HL-60 (cell line): ENCODE measurements at regions not wholly inside any gene's neighbourhood (a gene's known extent, or its start where the extent isn't known, plus 50 kb on each side); places are given as distances from the start of the nearest gene placed in this dataset.

ENCODE experiments used
- DNase-seq, 2 experiments: peaks; one replicate each; pipeline ENCODE4 v3.0.0-alpha.2; 2010 to 2020; ENCODE audit warnings: low read depth in 1 of 2, low spot score in 1 of 2
- H3K27ac ChIP-seq: fragments of 250-450 bp; sonication (Bioruptor Pico); replicated peaks from 2 replicates; pipeline ENCODE4 v1.5.1; 2020; ENCODE audit warnings: mild to moderate bottlenecking, moderate library complexity
- H3K27me3 ChIP-seq: fragments of 250-450 bp; sonication (Bioruptor Pico); 2 replicates; pipeline ENCODE4 v1.5.1; 2021; ENCODE audit warnings: mild to moderate bottlenecking, moderate library complexity; ENCODE audit not compliant: insufficient read depth, poor library complexity, severe bottlenecking
- H3K4me3 ChIP-seq: replicated peaks from 2 replicates; pipeline ENCODE4 v1.5.1; 2011; ENCODE audit warnings: mild to moderate bottlenecking, control low read depth, low read length; ENCODE audit not compliant: insufficient read depth
- CTCF ChIP-seq: IDR thresholded peaks from one replicate; pipeline ENCODE4 v1.5.1; 2011; ENCODE audit warnings: low read length, control low read depth, inconsistent platforms; ENCODE audit not compliant: insufficient read depth
- GABPA ChIP-seq: IDR thresholded peaks from 2 replicates; pipeline ENCODE4 v1.6.1; 2012; ENCODE audit warnings: low read depth
- POLR2AphosphoS5 ChIP-seq: IDR thresholded peaks from 2 replicates; pipeline ENCODE4 v1.6.1; 2012; ENCODE audit warnings: low read depth
- REST ChIP-seq: IDR thresholded peaks from 2 replicates; pipeline ENCODE4 v1.6.1; 2012; ENCODE audit warnings: low read depth; ENCODE audit not compliant: insufficient replicate concordance
- SPI1 ChIP-seq: IDR thresholded peaks from 2 replicates; pipeline ENCODE4 v1.6.1; 2012; ENCODE audit warnings: low read depth, mild to moderate bottlenecking, borderline replicate concordance

DNA sequence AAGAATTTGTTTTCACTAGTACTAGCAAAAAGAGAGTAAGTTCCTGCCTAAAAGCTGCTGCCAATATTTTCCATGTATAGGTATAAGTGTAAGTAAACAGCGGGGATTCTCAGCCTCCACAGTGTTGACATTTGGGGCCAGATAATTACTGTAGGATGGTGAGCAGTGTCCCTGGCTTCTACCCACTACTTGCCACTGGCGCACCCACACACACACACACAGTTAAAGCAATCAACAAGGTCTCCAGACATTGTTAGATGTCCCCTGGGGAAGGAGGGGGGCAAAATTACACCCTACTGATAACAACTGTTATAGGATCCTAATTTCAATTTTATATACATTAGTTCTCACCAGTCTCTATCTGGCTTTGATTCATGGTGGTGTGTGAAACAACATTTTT lies 417.0 kb upstream of the PSMD7 start:
- no peak for TF ChIP-seq CTCF
- no peak for TF ChIP-seq REST
- no peak for TF ChIP-seq SPI1
- TF ChIP-seq POLR2AphosphoS5 = no peak
- no peak for TF ChIP-seq GABPA
- no peak for DNase-seq

DNA sequence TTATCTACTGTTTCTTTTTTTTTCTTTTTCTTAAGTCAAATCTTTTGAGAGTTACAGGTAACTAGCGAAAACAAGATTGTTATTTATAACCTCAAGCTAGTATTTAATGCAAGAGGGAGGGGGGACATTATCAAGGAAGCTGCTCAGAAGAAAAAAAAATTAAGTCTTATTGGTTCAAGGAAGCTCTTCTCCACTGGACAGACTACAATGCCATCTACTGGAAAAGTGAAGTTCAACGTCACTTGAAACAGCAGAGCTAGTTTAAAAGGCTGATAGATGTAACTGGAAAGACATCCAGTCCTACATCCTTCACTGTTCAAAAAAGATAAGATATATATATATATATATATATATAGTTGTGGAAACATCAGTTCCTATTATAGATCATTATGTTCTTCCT lies 418.0 kb upstream of the PSMD7 start:
- no peak for TF ChIP-seq POLR2AphosphoS5
- no peak for TF ChIP-seq SPI1
- no peak for TF ChIP-seq CTCF
- no peak for TF ChIP-seq GABPA
- TF ChIP-seq REST = no peak
- H3K27ac ChIP-seq = no peak overlapping the region
- H3K27me3 ChIP-seq = no peaks in the 10 kb centered on the region
- H3K4me3 ChIP-seq = no peak overlapping the region
- DNase-seq = peak in 1 of 2 experiments; percentile 24

More for the DNA sequence above, 417.0 kb upstream of the PSMD7 start:
- Histone ChIP-seq H3K27me3 (no peaks in the 10 kb centered on the region), H3K4me3 (no peak overlapping the region), H3K27ac (no peak overlapping the region)

DNA sequence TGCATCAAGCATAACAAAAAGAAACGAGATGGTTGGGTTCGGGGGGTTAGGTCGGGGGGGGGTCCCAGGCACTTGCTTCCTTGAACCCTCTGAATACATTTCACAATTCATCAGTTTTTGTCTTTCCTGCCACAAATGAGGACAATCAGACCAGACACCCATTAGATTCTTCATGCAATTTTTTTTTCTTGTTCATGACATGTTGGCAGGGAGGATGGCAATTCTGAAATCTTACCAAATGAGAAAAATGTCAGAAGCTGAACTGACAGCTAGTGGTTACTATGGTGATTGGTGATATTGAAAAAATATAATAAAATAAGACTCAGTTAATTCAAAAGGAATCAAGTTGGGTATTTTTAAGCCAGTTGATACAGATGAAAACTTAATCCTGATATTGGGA lies 419.5 kb upstream of the PSMD7 start:
- no peak for DNase-seq
- TF ChIP-seq POLR2AphosphoS5 (no peak), CTCF (no peak)

DNA sequence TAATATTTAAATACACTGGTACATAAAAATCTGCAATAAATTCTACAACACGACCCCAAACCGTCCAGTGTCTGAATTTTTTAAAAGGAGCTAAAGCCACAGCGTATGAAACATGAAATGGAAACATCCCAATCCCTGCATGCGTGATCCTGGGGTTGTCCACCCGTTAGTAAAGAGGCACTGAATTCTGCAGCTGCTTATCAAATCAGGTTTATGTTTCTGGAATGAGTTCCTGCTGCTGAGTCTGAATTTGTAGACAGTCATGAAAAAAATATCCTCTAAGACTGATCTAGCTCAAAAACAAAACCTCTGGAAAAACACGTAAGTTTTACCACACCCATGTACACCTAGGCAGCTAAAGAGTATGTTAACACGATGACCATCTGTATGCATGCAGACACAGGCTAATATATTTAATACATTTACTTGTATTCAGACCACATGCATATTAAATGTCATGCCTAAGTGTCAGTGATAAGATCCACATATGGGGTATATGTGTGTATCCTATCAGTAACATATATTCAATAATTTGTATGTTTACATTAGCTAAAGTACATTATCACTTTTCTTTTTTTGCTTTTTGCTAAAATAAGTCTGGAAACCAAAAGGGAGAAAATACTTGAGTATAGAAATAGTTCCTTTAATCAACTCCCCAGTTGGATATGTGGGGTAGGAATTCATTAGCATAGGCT lies 420.5 kb upstream of the PSMD7 start:
- Histone ChIP-seq H3K27ac (no peak overlapping the region), H3K27me3 (no peaks in the 10 kb centered on the region), H3K4me3 (no peak overlapping the region)
- DNase-seq = no peak
- TF ChIP-seq POLR2AphosphoS5 (no peak), GABPA (no peak), SPI1 (no peak), REST (no peak), CTCF (no peak)

More for the DNA sequence above, 419.5 kb upstream of the PSMD7 start:
- no peak overlapping the region for H3K27ac ChIP-seq
- H3K4me3 ChIP-seq = no peak overlapping the region
- H3K27me3 ChIP-seq = no peaks in the 10 kb centered on the region
